IPS-NIHi7 (cell line): ENCODE measurements at regions not wholly inside any gene's neighbourhood (a gene's known extent, or its start where the extent isn't known, plus 50 kb on each side); places are given as distances from the start of the nearest gene placed in this dataset.

Experiments
- DNase-seq: peaks from one replicate; pipeline ENCODE4 v3.0.0; 2012; ENCODE audit warnings: mixed read lengths; ENCODE audit errors: extremely low spot score

DNA sequence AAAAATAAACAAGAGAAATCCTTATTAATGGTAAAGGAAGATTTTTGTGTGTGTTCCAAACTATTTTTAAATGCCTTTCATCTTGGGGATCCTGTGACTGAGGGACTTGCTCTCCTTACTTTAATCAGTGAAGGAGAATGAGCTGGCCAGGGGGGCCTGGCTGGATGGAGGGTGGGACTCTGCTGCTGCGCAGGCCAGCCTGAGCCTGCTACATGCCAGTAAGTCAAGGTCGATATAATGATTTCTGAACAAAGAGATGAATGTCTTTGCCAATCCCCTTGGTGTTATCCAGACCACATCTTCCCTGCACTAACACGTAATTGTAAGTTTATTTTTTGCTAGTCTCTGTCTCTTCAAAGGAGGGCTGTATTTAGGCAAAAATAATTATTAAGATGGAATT, 1679.2 kb upstream of the TENM3 start:
- DNase-seq: no peak

- no peak for DNase-seq
Measured at GRCh38 chr4:180564448-180564847, 1678.8 kb upstream of the TENM3 start.

GRCh38 chr4:180565856-180566431, 1677.3 kb upstream of the TENM3 start:
- DNase-seq: no peak

DNA sequence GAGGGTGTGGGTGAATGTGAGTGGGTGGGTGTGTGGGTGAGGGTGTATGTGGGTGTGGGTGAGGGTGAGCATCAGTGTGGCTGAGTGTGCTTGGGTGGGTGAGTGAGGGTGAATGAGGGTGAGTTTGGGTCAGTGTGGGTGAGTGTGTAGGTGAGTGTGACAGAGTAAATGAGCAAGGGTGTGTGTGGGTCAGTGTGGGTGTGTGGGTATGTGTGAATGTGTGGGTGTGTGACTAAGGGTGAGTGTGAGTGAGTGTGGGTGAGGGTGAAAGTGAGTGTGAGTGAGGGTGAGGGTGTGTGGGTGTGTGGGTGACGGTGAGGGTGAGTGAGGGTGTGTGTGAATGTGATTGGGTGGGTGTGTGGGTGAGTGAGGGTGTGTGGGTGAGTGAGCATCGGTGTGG, 1676.7 kb upstream of the TENM3 start:
- DNase-seq: no peak

- no peak for DNase-seq
Measured at GRCh38 chr4:180567080-180567479, 1676.1 kb upstream of the TENM3 start.

DNA sequence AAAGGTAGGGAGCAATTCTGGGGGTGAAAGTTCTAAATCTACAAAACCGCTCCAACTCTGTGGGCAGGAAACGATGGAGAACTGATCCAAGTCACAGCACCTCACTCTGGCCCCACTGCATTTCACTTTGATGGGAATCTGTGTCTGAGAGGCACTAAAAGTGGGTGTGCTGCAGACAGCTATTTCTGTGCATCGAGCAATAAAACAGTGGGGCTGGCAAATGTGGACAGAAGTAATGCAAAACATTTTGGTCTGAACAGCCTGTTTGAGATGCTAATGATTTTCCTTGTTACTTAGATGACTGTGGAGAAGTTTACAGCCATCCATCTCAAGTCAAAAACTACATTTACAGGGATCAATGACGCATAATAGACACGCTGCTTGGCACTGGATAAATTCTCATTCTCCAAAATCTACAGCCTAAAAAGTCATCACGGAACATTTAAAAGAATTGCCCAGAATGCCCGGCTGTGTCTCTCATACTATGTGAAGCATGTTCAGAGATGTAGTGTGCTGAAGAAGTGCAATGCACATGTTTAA, 1671.6 kb upstream of the TENM3 start:
- DNase-seq: no peak

DNA sequence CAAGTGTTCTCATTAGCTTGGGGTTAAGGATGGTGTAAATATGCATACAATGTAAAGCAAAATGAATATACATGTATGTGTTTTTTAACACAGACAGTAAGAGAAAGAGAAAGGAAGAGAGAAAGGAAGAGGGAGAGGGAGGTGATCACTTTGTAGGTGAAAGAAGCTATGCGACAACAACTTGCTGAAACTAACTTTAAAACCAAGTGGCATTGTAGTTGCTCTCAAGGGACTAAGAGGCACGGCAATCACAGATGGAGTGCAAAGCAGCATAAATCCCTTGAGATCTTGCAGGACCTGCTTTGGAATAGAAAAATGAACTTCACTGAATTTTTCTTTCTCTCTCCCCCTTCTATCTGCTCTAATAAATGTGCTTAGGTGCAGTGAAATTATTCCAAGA, 1665.0 kb upstream of the TENM3 start:
- no peak for DNase-seq

DNA sequence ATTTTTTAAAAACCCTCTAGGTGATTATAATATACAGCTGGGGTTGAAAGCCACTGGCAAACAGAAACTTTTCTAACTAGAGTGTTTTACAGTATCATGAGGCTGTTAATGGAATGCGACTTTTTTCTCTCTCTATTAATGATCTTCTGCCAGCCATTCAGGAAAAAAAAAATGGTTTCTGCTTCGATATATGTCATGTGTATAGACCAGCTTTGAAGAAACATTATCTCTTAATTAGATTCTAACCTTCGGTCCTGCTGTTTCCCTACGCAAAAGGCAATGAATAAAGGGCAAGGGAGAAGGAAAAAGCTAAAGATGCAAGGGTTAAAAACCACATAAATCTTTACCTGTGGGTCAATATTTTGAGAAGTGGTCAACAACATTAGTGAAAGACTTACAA, 1662.1 kb upstream of the TENM3 start:
- no peak for DNase-seq

DNA sequence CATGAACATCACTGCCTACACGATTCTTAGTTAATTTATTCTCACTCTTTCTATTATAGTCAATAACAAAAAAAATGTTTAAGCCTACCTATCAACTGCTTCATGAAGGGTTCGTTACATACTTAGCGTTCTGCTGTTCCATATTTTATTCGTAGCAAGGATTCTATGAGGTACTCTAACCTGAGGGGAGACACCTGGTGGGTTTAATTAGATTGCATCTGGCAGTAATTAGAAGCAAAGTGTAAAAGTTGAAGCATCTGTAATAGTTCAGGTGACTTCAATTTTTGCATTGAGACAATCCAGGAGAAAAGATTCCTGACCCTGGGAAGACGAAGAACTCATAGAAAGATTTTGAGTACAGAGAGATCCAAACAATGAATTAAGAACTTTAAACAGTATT, 1655.8 kb upstream of the TENM3 start:
- DNase-seq: no peak

DNA sequence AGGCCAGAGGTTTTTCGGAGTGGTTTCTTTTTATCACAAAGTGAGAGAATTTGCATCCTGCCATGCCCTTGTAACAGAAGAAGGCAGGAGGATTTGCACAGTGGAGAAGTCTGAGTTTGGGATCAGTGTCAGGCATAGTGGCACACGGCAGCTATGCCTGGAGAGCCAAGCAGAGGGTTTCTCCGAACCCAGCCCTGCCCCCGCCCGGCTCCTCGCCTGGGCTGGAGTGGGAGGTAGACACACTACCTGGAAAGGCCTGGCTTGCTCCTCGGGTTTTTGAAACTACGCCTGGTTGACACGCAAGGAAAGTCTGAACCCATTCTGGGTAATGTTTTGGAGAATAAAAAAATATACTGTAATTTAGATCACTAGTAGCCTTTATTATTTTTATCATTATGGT, 1653.6 kb upstream of the TENM3 start:
- peak; percentile 13 for DNase-seq

DNA sequence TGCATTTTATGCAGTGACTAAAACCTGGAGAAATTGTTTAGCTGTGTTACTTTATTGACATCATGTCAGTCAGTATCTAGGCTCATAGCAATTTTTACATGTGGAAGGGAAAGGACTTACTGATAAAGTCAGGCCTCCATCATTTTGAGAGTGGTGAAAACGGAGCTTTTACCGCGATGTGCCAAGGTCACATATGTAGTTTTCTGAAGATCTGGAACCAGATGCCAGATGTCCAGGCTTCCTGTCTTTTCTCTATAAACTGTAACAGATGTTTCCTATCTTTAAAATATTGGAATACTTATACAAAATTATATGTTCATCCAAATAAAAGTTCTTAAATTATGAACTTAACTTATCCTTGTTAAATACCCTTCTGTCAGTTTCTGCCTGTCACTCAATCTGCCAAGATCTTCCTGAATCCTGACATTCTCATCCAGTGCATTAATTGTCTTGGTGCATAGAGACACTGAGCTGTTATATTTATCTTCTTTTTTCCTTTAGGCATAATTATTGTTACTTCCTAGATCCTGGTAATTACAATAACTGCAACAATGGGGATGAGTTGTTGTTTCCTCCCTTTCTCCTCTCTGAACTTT, 1646.2 kb upstream of the TENM3 start:
- no peak for DNase-seq

DNA sequence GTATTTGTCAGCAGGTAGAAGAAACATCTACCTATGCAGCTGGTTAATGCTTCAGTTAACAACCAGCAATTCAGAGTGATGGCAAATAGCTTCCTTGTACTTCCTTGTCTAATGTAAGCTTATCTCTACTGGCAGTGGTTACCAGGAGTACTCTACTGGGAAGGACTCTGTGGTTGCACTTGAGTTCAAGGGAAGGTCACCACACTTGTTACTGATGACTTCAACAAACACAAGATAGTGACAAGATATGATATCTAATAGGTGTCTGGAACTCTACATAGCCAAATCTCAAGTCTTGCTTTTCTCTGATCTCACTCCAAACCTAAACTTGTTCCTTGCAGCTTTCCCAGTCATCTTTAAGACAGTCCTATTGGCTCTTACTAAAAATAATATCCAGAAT, 1644.9 kb upstream of the TENM3 start:
- DNase-seq: no peak

- no peak for DNase-seq
Measured at GRCh38 chr4:180603791-180604190, 1639.4 kb upstream of the TENM3 start.

- DNase-seq: no peak
Measured at GRCh38 chr4:180610324-180610723, 1632.9 kb upstream of the TENM3 start.

GRCh38 chr4:180615746-180616145, 1627.5 kb upstream of the TENM3 start:
- no peak for DNase-seq

DNA sequence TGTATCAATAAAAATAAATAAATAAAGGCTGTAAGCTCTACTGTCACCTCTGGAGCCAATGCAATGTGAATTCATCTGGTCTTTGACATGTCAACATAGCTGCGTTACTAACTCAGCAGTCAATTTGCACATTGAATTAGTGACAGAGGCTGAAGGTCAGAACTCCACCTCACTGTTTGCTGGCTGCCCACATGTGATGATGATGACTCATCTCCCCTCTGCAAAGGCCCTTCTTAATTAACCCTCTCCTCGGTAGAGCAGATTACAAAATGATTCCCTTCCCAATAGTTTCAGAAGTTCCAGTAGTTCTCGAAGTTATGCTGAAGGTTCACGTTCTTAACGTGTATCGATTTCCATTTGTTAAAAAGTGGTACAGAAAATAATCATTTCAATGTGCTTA, 1626.0 kb upstream of the TENM3 start:
- peak; percentile 55 for DNase-seq

DNA sequence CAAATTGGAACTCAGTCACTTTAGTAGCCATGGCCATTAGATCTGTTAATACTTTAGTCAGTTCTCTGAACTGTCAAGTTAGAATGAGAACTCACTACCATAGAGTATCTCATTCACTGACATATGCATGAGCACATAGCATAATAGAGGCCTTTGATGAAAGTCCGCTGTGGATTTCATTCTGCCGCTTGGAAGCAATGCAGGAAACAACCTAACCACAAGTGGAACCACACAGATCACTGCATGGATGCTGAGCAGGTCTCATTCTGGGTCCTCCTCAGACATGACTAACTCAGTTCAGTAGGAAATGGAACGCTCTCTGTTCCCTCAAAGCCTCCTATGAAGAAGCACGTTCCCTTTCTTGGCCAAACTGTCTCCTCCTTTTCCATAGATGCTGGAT, 1624.8 kb upstream of the TENM3 start:
- DNase-seq: no peak

- DNase-seq: no peak
Measured at GRCh38 chr4:180619440-180619839, 1623.8 kb upstream of the TENM3 start.

GRCh38 chr4:180622254-180622653, 1620.9 kb upstream of the TENM3 start:
- DNase-seq: no peak

GRCh38 chr4:180625653-180626052, 1617.5 kb upstream of the TENM3 start:
- DNase-seq: no peak

DNA sequence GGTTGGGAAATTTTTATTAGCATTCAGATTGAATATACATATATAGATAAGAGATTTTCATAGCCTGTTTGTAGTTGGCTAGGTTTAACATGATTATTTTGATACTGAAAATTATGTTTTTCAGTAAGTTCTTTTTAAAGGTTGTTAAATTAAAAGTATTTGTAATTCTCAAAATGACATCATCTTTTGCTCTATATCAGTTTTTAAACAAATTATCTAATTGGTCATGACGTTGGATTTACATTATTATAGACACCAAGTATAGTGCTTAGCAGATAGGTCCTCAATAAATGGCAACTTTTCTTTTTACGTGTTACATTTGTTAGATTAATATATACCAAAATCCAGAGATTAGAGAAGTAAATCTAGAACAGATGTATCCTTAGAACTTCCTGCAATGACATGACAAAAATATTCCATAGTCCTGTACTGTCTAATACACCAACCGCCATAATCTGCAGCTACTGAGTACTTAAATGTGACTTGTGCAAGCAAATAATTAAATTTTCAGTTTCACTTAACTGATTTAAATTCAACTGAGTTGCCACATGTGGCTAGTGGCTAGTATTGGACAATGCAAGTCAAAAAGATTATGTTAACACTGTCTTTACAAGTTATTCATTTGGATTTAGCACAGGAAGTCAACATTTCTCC, 1613.1 kb upstream of the TENM3 start:
- no peak for DNase-seq

DNA sequence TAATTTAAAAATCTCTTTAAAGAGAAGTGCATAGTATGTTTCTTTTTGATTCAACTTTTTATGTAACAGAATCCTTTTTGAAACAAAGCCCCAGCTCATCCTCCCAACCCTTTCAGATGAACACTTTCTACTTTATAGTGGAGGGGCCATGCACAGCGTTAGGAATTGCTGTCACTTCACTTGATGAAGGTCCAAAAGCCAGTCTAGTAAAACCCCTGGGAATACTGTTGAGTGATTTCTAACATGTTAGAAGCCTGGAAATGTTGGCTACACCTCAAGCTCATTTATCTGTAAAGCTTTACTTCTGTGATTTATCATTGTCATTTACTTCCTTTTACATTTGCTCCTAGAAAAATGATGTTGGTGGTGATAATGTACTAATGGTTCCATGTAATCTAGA, 1608.9 kb upstream of the TENM3 start:
- DNase-seq: no peak

- peak; percentile 15 for DNase-seq
Measured at GRCh38 chr4:180635281-180635680, 1607.9 kb upstream of the TENM3 start.
